ENCODE measurements at regions not wholly inside any gene's neighbourhood (a gene's known extent, or its start where the extent isn't known, plus 50 kb on each side); places are given as distances from the start of the nearest gene placed in this dataset.

GRCh38 chr10:62684911-62685310 lies 119.6 kb upstream of the ADO start:
- H3K36me3 ChIP-seq (ENCODE audit: insufficient read depth, low read length): no peaks in the 10 kb centered on the region
- no peak overlapping the region for H3K4me3 ChIP-seq
- H3K27ac ChIP-seq: no peak overlapping the region
- H3K9ac ChIP-seq (ENCODE audit: insufficient read length): no peak overlapping the region
- no peak for TF ChIP-seq POLR2AphosphoS5 (IDR thresholded peaks at IDR 0.05; ENCODE audit: borderline replicate concordance, low read depth, low read length)
- no peak for TF ChIP-seq FOXP2 (optimal IDR thresholded peaks at IDR 0.05; ENCODE audit: control extremely low read depth, extremely low read length, insufficient read depth)
- TF ChIP-seq EZH2 (IDR thresholded peaks at IDR 0.05): no peak
- H3K9me3 ChIP-seq (ENCODE audit: low read depth, low read length): no peaks in the 10 kb centered on the region
- DNase-seq (ENCODE audit: low read depth, low spot score): no peak

GRCh38 chr10:62687230-62687748 lies 117.2 kb upstream of the ADO start:
- no peak for DNase-seq (ENCODE audit: low read depth, low spot score)
- H3K36me3 ChIP-seq (ENCODE audit: insufficient read depth, low read length): no peaks in the 10 kb centered on the region
- TF ChIP-seq FOXP2 (optimal IDR thresholded peaks at IDR 0.05; ENCODE audit: control extremely low read depth, extremely low read length, insufficient read depth) (no peak), POLR2AphosphoS5 (IDR thresholded peaks at IDR 0.05; ENCODE audit: borderline replicate concordance, low read depth, low read length) (no peak), EZH2 (IDR thresholded peaks at IDR 0.05) (no peak)

GRCh38 chr10:62688971-62689700 lies 115.4 kb upstream of the ADO start:
- Histone ChIP-seq H3K9ac (ENCODE audit: insufficient read length) (no peak overlapping the region), H3K27ac (peak overlapping the region; percentile 25; the same call in 1 of the 2 replicates), H3K36me3 (ENCODE audit: insufficient read depth, low read length) (no peaks in the 10 kb centered on the region), H3K9me3 (ENCODE audit: low read depth, low read length) (no peaks in the 10 kb centered on the region), H3K4me3 (no peak overlapping the region)
- TF ChIP-seq POLR2AphosphoS5 (IDR thresholded peaks at IDR 0.05; ENCODE audit: borderline replicate concordance, low read depth, low read length) (no peak), EZH2 (IDR thresholded peaks at IDR 0.05) (no peak), FOXP2 (optimal IDR thresholded peaks at IDR 0.05; ENCODE audit: control extremely low read depth, extremely low read length, insufficient read depth) (no peak)
- no peak for DNase-seq (ENCODE audit: low read depth, low spot score)

More at GRCh38 chr10:62687230-62687748, 117.2 kb upstream of the ADO start:
- H3K9me3 ChIP-seq (ENCODE audit: low read depth, low read length): no peaks in the 10 kb centered on the region
- H3K9ac ChIP-seq (ENCODE audit: insufficient read length): no peak overlapping the region
- H3K27ac ChIP-seq: no peak overlapping the region
- no peak overlapping the region for H3K4me3 ChIP-seq

- H3K36me3 ChIP-seq (ENCODE audit: insufficient read depth, low read length): no peaks in the 10 kb centered on the region
- DNase-seq (ENCODE audit: low read depth, low spot score): no peak
- H3K9me3 ChIP-seq (ENCODE audit: low read depth, low read length): no peaks in the 10 kb centered on the region
- peak overlapping the region; percentile 25; the same call in 1 of the 2 replicates for H3K27ac ChIP-seq
- no peak overlapping the region for H3K4me3 ChIP-seq
- no peak overlapping the region for H3K9ac ChIP-seq (ENCODE audit: insufficient read length)
- TF ChIP-seq FOXP2 (optimal IDR thresholded peaks at IDR 0.05; ENCODE audit: control extremely low read depth, extremely low read length, insufficient read depth) (no peak), EZH2 (IDR thresholded peaks at IDR 0.05) (no peak), POLR2AphosphoS5 (IDR thresholded peaks at IDR 0.05; ENCODE audit: borderline replicate concordance, low read depth, low read length) (no peak)
Observed at GRCh38 chr10:62689712-62690111, 114.8 kb upstream of the ADO start.

- Histone ChIP-seq H3K9ac (ENCODE audit: insufficient read length) (no peak overlapping the region), H3K9me3 (ENCODE audit: low read depth, low read length) (no peaks in the 10 kb centered on the region), H3K4me3 (no peak overlapping the region), H3K27ac (peak overlapping the region; percentile 99), H3K36me3 (ENCODE audit: insufficient read depth, low read length) (no peaks in the 10 kb centered on the region)
- DNase-seq (ENCODE audit: low read depth, low spot score): no peak
- TF ChIP-seq POLR2AphosphoS5 (IDR thresholded peaks at IDR 0.05; ENCODE audit: borderline replicate concordance, low read depth, low read length) (no peak), FOXP2 (optimal IDR thresholded peaks at IDR 0.05; ENCODE audit: control extremely low read depth, extremely low read length, insufficient read depth) (no peak), EZH2 (IDR thresholded peaks at IDR 0.05) (no peak)
Observed at GRCh38 chr10:62690703-62691102, 113.8 kb upstream of the ADO start.

GRCh38 chr10:62691336-62691735 lies 113.2 kb upstream of the ADO start:
- Histone ChIP-seq H3K4me3 (no peak overlapping the region), H3K9ac (ENCODE audit: insufficient read length) (no peak overlapping the region), H3K36me3 (ENCODE audit: insufficient read depth, low read length) (no peaks in the 10 kb centered on the region), H3K27ac (peak overlapping the region; percentile 99), H3K9me3 (ENCODE audit: low read depth, low read length) (no peaks in the 10 kb centered on the region)
- DNase-seq (ENCODE audit: low read depth, low spot score): no peak
- TF ChIP-seq FOXP2 (optimal IDR thresholded peaks at IDR 0.05; ENCODE audit: control extremely low read depth, extremely low read length, insufficient read depth) (no peak), EZH2 (IDR thresholded peaks at IDR 0.05) (no peak), POLR2AphosphoS5 (IDR thresholded peaks at IDR 0.05; ENCODE audit: borderline replicate concordance, low read depth, low read length) (no peak)

GRCh38 chr10:62692085-62692484 lies 112.4 kb upstream of the ADO start:
- no peaks in the 10 kb centered on the region for H3K36me3 ChIP-seq (ENCODE audit: insufficient read depth, low read length)
- H3K9me3 ChIP-seq (ENCODE audit: low read depth, low read length): no peaks in the 10 kb centered on the region
- TF ChIP-seq POLR2AphosphoS5 (IDR thresholded peaks at IDR 0.05; ENCODE audit: borderline replicate concordance, low read depth, low read length): no peak
- no peak for TF ChIP-seq FOXP2 (optimal IDR thresholded peaks at IDR 0.05; ENCODE audit: control extremely low read depth, extremely low read length, insufficient read depth)
- TF ChIP-seq EZH2 (IDR thresholded peaks at IDR 0.05): no peak
- no peak for DNase-seq (ENCODE audit: low read depth, low spot score)
- peak overlapping the region; percentile 99 for H3K27ac ChIP-seq
- no peak overlapping the region for H3K4me3 ChIP-seq
- peak overlapping the region; percentile 57 for H3K9ac ChIP-seq (ENCODE audit: insufficient read length)

- peak overlapping the region; percentile 59 for H3K9ac ChIP-seq (ENCODE audit: insufficient read length)
- H3K36me3 ChIP-seq (ENCODE audit: insufficient read depth, low read length): no peaks in the 10 kb centered on the region
- H3K9me3 ChIP-seq (ENCODE audit: low read depth, low read length): no peaks in the 10 kb centered on the region
- H3K4me3 ChIP-seq: peak overlapping the region; percentile 33; the same call in 1 of the 2 replicates
- peak overlapping the region; percentile 98 for H3K27ac ChIP-seq
- no peak for TF ChIP-seq FOXP2 (optimal IDR thresholded peaks at IDR 0.05; ENCODE audit: control extremely low read depth, extremely low read length, insufficient read depth)
- no peak for TF ChIP-seq EZH2 (IDR thresholded peaks at IDR 0.05)
- TF ChIP-seq POLR2AphosphoS5 (IDR thresholded peaks at IDR 0.05; ENCODE audit: borderline replicate concordance, low read depth, low read length): peak; percentile 42; the same call in 1 of the 2 replicates
- DNase-seq (ENCODE audit: low read depth, low spot score): peak; percentile 80
Observed at GRCh38 chr10:62693306-62693705, 111.2 kb upstream of the ADO start.
